ENCODE measurements at regions not wholly inside any gene's neighbourhood (a gene's known extent, or its start where the extent isn't known, plus 50 kb on each side); places are given as distances from the start of the nearest gene placed in this dataset.

- no peak overlapping the region for H3K4me3 ChIP-seq (ENCODE audit: low read depth, low read length)
- CTCF ChIA-PET: interaction anchor here (0.8 to 1.4 kb wide), 8 partner anchors 12 to 211 kb away, joined by 3 to 5 read pairs (median 3); no protein-coding TSS in a partner anchor
Observed at GRCh38 chr7:28272461-28272877, 91.9 kb upstream of the JAZF1 start.

DNA sequence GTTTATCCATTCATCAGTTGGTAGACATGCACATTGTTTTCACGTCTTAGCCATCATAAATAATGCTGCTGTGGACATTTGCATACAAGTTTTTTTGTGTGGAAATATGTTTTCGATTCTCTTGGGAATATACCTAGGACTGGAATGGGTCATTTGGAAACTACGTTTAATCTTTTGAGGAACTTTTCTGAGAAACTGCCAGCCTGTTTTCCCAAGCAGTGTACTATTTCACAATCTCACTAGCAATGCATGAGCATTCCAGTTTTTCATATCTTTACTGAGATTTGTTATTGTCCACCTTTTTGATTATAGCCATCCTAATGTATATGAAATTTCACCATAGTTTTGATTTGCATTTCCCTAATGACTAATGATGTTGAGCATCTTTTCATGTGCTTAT is 95.7 kb upstream of the JAZF1 start:
- TF ChIP-seq, protein P1, sequence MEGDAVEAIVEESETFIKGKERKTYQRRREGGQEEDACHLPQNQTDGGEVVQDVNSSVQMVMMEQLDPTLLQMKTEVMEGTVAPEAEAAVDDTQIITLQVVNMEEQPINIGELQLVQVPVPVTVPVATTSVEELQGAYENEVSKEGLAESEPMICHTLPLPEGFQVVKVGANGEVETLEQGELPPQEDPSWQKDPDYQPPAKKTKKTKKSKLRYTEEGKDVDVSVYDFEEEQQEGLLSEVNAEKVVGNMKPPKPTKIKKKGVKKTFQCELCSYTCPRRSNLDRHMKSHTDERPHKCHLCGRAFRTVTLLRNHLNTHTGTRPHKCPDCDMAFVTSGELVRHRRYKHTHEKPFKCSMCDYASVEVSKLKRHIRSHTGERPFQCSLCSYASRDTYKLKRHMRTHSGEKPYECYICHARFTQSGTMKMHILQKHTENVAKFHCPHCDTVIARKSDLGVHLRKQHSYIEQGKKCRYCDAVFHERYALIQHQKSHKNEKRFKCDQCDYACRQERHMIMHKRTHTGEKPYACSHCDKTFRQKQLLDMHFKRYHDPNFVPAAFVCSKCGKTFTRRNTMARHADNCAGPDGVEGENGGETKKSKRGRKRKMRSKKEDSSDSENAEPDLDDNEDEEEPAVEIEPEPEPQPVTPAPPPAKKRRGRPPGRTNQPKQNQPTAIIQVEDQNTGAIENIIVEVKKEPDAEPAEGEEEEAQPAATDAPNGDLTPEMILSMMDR (IDR thresholded peaks at IDR 0.05; ENCODE audit: low read depth, low read length): no peak
- Histone ChIP-seq H3K4me3 (ENCODE audit: low read depth, low read length) (no peak overlapping the region), H3K9me3 (ENCODE audit: control insufficient read depth, insufficient read depth, low read length) (no peaks in the 10 kb centered on the region), H3K27ac (ENCODE audit: low read depth, low read length) (no peak overlapping the region), H3K27me3 (ENCODE audit: control insufficient read depth, insufficient read depth, low read length) (peaks cover 4% of the 10 kb centered on the region)
- POLR2A ChIA-PET: no interaction called here
- CTCF ChIA-PET: no interaction called here
- no peak for DNase-seq (ENCODE audit: low read depth, low spot score)

More at GRCh38 chr7:28272461-28272877, 91.9 kb upstream of the JAZF1 start:
- H3K9me3 ChIP-seq (ENCODE audit: control insufficient read depth, insufficient read depth, low read length): no peaks in the 10 kb centered on the region; the same call in 1 of the 2 replicates
- POLR2A ChIA-PET: no interaction called here
- TF ChIP-seq, protein P1 (IDR thresholded peaks at IDR 0.05; ENCODE audit: low read depth, low read length): peak; percentile 91
- DNase-seq (ENCODE audit: low read depth, low spot score): peak; percentile 33
- no peak overlapping the region for H3K27ac ChIP-seq (ENCODE audit: low read depth, low read length)
- H3K27me3 ChIP-seq (ENCODE audit: control insufficient read depth, insufficient read depth, low read length): no peaks in the 10 kb centered on the region

DNA sequence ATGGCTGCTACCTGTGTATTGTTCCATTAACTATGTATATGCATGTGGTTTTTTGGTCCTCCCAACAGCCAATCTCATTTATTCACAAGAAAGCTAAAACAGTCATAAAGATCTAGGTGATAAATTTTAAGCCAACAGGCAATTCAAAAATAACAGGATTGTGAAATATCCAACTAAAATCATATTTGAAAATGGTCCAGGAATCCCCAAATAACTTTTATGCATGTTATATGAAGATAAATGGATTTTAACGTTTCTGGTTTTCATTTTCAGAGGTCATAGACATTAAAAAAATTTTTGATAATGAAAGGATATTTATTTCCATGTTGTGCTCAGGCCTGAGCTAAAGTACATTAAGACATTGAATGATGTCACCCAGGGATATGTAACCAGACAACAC is 96.8 kb upstream of the JAZF1 start:
- H3K9me3 ChIP-seq (ENCODE audit: control insufficient read depth, insufficient read depth, low read length): no peaks in the 10 kb centered on the region
- no peak overlapping the region for H3K4me3 ChIP-seq (ENCODE audit: low read depth, low read length)
- CTCF ChIA-PET: interaction anchor here (0.9 to 1.2 kb wide), 2 partner anchors 83 to 200 kb away, joined by 3 read pairs; no protein-coding TSS in a partner anchor
- no peak for DNase-seq (ENCODE audit: low read depth, low spot score)
- POLR2A ChIA-PET: no interaction called here
- H3K27ac ChIP-seq (ENCODE audit: low read depth, low read length): no peak overlapping the region
- peaks cover 7% of the 10 kb centered on the region for H3K27me3 ChIP-seq (ENCODE audit: control insufficient read depth, insufficient read depth, low read length)
- TF ChIP-seq, protein P1 (IDR thresholded peaks at IDR 0.05; ENCODE audit: low read depth, low read length): no peak

DNA sequence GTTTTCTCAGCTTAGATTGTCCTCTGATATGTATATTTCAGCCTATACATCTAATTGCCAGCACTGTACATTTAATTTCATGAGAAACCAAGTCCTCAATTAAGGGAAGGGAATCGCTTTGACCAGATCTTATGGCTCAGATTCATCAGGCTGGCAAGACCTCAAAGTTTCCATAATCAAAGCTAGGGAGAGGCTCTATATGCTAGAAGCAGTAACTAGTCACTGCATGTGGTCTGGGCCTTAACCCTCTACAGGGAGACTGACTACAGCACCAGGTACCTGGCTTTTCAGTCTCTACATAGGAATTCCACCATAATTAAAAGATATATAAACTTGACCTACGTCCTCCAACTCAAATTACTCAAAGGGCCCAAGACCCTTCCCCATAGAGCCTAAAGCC is 97.4 kb upstream of the JAZF1 start:
- no peak for DNase-seq (ENCODE audit: low read depth, low spot score)
- POLR2A ChIA-PET: no interaction called here
- Histone ChIP-seq H3K9me3 (ENCODE audit: control insufficient read depth, insufficient read depth, low read length) (no peaks in the 10 kb centered on the region), H3K4me3 (ENCODE audit: low read depth, low read length) (no peak overlapping the region), H3K27ac (ENCODE audit: low read depth, low read length) (no peak overlapping the region), H3K27me3 (ENCODE audit: control insufficient read depth, insufficient read depth, low read length) (peaks cover 7% of the 10 kb centered on the region)
- TF ChIP-seq, protein P1 (IDR thresholded peaks at IDR 0.05; ENCODE audit: low read depth, low read length): no peak
- CTCF ChIA-PET: interaction anchor here (0.9 to 1.2 kb wide), 2 partner anchors 84 to 200 kb away, joined by 3 read pairs; no protein-coding TSS in a partner anchor

DNA sequence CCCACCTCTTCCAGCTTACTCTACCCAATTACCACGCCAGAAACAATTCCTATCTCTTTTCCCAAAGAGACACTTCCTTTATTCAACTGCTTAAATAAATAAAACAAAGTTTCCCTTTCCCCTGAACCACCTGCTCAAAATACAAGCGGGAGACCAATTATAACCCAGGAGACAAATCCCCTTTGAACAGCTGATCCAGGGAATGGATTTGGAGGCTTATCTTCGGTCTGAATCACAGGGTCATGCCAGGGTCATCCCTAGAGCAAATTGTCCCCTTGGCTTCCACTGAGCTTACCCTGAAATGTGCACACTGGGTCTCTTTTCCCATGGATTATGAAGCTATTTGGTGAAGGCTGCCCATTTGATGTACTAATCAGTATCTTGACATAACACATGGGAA is 99.9 kb upstream of the JAZF1 start:
- Histone ChIP-seq H3K9me3 (ENCODE audit: control insufficient read depth, insufficient read depth, low read length) (no peaks in the 10 kb centered on the region), H3K27me3 (ENCODE audit: control insufficient read depth, insufficient read depth, low read length) (peaks cover 7% of the 10 kb centered on the region), H3K4me3 (ENCODE audit: low read depth, low read length) (no peak overlapping the region), H3K27ac (ENCODE audit: low read depth, low read length) (no peak overlapping the region)
- no peak for DNase-seq (ENCODE audit: low read depth, low spot score)
- POLR2A ChIA-PET: interaction anchor here (0.6 kb wide), 1 partner anchor 128 kb away, joined by 3 read pairs; no protein-coding TSS in a partner anchor
- TF ChIP-seq, protein P1 (IDR thresholded peaks at IDR 0.05; ENCODE audit: low read depth, low read length): no peak
- CTCF ChIA-PET: interaction anchor here (0.7 to 1.1 kb wide), 3 partner anchors 9 to 110 kb away, joined by 3 read pairs; no protein-coding TSS in a partner anchor
